HG02885 (cell line): ENCODE measurements at regions not wholly inside any gene's neighbourhood (a gene's known extent, or its start where the extent isn't known, plus 50 kb on each side); places are given as distances from the start of the nearest gene placed in this dataset.
"Not testable (repeated sequence)": the region's sequence is repeated elsewhere in the genome, so short reads cannot be mapped to it uniquely, and the experiment has no call there.

Source experiments
- ATAC-seq: cut with Tn5 transposase; IDR thresholded peaks from one replicate; pipeline ENCODE4 v1.9.1; 2021; ENCODE audit warnings: mild to moderate bottlenecking; ENCODE audit not compliant: unreplicated experiment, poor library complexity

- no peak for ATAC-seq
These were observed 157.2 kb upstream of the MYRIP start for GRCh38 chr3:39651993-39652739.

DNA sequence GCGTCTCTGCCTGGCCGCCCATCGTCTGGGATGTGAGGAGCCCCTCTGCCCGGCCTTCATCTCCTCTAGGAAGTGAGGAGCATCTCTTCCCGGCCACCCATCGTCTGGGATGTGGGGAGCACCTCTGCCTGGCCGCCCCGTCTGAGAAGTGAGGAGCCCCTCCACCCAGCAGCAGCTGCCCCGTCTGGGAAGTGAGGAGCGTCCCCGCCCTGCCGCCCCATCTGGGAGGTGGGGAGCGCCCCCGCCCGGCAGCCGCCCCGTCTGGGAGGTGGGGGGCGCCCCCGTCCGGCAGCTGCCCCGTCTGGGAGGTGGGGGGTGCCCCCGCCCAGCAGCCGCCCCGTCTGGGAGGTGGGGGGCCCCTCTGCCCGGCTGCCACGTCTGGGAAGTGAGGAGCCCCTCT, 153.7 kb upstream of the MYRIP start:
- ATAC-seq = not testable (repeated sequence)

DNA sequence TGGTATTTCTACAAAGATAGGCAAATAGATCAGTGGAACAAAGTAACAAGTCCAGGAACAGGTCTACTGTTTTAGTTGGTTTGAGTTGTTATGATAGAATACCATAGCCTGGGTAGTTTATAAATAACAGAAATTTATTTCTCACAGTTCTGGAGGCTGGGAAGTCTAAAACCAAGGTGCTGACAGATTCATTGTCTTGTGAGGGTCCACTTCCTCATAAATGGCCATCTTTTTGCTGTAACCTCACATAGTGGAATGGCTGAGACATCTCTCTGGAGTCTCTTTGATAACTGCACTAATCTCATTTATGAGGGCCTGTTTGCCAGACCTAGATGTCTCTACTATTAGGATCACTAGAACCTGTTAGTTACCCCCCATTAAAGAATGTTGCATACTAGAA, 152.3 kb upstream of the MYRIP start:
- no peak for ATAC-seq

- no peak for ATAC-seq
These were observed 151.6 kb upstream of the MYRIP start for GRCh38 chr3:39657775-39658174.

- no peak for ATAC-seq
These were observed 144.5 kb upstream of the MYRIP start for GRCh38 chr3:39664931-39665330.

- ATAC-seq = no peak
These were observed 144.0 kb upstream of the MYRIP start for GRCh38 chr3:39665441-39665840.

GRCh38 chr3:39668420-39668819, 141.0 kb upstream of the MYRIP start:
- ATAC-seq = peak; percentile 67

DNA sequence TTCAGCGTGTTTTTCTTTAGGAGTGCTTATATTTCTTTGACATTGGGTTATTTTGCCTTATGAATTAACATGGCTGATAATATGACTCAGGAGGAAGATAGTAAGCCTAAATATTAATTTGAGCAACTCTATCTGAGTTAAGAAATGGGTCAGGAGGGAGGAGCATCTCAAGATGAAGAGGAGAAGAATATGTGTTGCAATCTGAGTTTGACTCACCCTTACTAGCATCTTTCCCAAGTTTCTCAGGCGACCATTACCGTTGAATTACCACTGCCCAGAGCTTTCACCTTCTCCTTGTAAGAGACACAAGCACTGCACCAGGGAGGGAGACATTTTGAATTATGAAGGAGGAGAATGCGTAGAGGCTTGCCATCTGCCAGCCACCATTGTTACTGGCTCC, 138.3 kb upstream of the MYRIP start:
- ATAC-seq = no peak

DNA sequence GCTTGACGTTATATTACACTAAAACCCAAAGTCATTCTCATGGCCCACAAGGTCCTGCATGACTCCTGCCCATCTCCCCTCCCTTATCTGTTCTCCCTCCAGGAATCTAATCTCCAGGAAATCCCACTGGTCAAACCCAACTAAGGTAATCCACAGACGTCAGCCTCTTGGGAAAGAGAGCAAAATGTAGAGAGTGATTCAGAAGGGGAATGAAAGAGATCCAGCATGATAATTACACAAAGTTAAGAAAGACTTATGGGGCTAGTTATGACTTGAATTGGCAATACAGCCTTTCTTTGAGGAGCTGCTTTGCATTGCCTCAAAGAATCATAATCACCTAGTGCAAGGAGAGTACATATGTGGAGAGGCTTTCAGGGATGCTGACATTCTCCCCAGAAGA, 137.8 kb upstream of the MYRIP start:
- no peak for ATAC-seq

GRCh38 chr3:39705351-39705900, 104.0 kb upstream of the MYRIP start:
- no peak for ATAC-seq

- peak; percentile 75 for ATAC-seq
These were observed 102.0 kb upstream of the MYRIP start for GRCh38 chr3:39707314-39707909.

DNA sequence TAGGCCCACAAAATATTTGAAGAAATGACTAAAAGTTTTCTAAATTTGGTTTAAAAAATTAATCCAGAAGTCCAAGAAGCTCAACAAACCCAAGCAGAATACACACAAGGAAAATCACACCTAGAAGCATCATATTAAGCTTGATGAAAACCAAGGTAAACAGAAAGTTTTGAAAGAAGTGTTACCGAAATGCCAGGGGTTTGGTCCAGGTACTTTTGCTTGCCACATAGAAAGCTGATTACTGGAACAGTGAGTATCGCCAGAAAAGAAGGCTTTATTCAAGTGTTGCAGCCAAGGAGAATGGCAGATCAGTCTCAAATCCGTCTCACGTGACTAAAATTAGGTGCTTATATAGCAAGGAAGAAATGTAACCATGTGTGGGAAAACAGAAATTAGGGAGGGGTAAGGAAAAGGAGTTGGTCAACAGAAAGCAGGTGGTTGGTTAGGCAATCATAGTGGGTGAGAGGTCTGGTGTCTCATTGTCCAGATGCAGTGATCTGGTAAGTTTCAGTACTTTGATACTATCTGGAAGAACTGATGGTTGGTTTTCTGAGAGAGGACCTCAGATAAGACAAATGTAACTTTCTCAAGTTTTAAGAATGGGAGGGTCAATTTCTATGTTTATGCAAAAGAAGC, 96.9 kb upstream of the MYRIP start:
- no peak for ATAC-seq

DNA sequence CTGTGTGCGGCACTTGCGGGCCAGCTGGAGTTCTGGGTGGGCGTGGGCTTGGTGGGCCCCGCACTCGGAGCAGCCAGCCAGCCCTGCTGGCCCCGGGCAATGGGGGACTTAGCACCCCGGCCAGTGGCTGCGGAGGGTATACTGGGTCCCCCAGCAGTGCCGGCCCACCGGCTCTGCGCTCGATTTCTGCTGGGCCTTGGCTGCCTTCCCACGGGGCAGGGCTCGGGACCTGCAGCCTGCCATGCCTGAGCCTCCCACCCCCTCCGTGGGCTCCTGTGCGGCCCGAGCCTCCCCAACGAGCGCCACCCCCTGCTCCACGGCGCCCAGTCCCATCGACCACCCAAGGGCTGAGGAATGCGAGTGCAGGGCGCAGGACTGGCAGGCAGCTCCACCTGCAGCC, 96.1 kb upstream of the MYRIP start:
- not testable (repeated sequence) for ATAC-seq

GRCh38 chr3:39716849-39717248, 92.6 kb upstream of the MYRIP start:
- ATAC-seq = no peak

GRCh38 chr3:39718674-39719595, 90.5 kb upstream of the MYRIP start:
- no peak for ATAC-seq

GRCh38 chr3:39721076-39721475, 88.3 kb upstream of the MYRIP start:
- ATAC-seq = no peak

DNA sequence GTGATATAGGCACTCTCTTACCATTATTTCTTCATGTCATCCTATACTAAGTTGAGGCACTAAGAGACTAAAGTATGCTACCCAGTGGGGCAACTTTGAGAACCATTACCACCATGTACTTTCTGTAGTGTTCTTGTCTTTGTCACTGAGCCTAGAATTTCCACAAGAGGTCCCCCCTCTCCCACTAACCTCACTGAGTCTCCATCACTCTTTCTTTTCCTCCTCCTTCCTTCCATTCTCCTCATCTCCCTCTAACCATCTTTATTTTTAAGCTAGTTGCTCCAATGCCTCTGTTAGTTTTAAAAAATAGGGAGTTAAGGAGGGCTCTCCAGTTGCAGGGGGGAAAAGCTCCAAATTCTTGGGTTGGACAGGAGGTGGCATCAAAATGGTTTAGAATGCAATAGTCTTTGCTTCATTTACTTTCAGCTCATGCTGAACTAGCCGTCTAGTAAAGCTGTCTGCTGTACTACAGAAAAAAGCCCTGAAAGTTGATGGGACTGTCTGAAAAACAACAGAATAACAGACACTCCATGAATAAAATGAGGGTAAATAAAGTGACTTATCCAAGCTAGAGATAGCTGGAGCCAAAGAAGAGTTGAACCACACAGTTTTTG, 85.1 kb upstream of the MYRIP start:
- no peak for ATAC-seq

- ATAC-seq = no peak
These were observed 84.1 kb upstream of the MYRIP start for GRCh38 chr3:39725321-39725720.

DNA sequence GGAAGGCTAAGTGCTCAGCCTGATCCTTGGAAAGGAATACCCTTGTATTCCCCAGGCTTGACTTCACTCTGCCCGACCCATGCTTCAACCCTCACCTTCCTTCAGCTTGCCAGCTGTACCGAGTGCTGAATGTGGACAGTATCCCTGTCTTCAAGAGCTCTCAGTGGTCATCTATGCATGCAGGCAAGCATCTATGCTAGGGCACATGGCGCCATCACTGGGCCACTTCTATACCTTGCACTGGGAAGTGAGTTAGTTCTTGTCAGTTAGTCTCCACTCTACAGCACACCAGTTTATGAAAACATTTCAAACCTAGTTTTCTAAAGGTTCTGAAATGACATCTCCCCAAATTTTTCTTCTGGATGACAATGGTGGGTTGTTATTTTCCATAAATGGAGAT, 82.0 kb upstream of the MYRIP start:
- ATAC-seq = no peak

GRCh38 chr3:39733804-39734203, 75.6 kb upstream of the MYRIP start:
- no peak for ATAC-seq
